Small intestine (tissue), 7 donors: ENCODE measurements at regions not wholly inside any gene's neighbourhood (a gene's known extent, or its start where the extent isn't known, plus 50 kb on each side); places are given as distances from the start of the nearest gene placed in this dataset.

Experiments used
- DNase-seq, 2 donors: peaks; one replicate each; pipeline versions ENCODE4 v3.0.0 to v3.0.0-alpha.2; 2013
- FAIRE-seq: peaks from 2 replicates; lab custom pipeline; 2012; peaks lifted over from hg19 to GRCh38; lab: Jason Lieb, UNC
- H3K27ac ChIP-seq, 3 donors: one replicate each; pipeline ENCODE4 v1.5.1; 2013; ENCODE audit warnings: low read length in 2 of 3, mild to moderate bottlenecking in 2 of 3, control low read depth in 1 of 3, inconsistent platforms in 1 of 3, low read depth in 1 of 3, moderate library complexity in 1 of 3
- H3K27me3 ChIP-seq, 3 donors: one replicate each; pipeline ENCODE4 v1.6.1; 2013; ENCODE audit warnings: low read length in 3 of 3, inconsistent platforms in 1 of 3; ENCODE audit not compliant: control insufficient read depth in 3 of 3, insufficient read depth in 3 of 3
- H3K36me3 ChIP-seq, 3 donors: one replicate each; pipeline ENCODE4 v1.6.1; 2013; ENCODE audit warnings: low read length in 3 of 3, inconsistent platforms in 1 of 3, low read depth in 1 of 3, mild to moderate bottlenecking in 1 of 3, moderate library complexity in 1 of 3; ENCODE audit not compliant: control insufficient read depth in 3 of 3, insufficient read depth in 2 of 3
- H3K4me1 ChIP-seq, 3 donors: one replicate each; pipeline ENCODE4 v1.6.1; 2013; ENCODE audit warnings: low read length in 2 of 3, inconsistent platforms in 1 of 3, low read depth in 1 of 3, mild to moderate bottlenecking in 1 of 3, moderate library complexity in 1 of 3; ENCODE audit not compliant: control insufficient read depth in 3 of 3, insufficient read depth in 2 of 3
- H3K4me3 ChIP-seq, 3 donors: one replicate each; pipeline ENCODE4 v1.5.1; 2013; ENCODE audit warnings: low read length in 3 of 3, control low read depth in 1 of 3, inconsistent platforms in 1 of 3, low read depth in 1 of 3, mild to moderate bottlenecking in 1 of 3, moderate library complexity in 1 of 3
- H3K9me3 ChIP-seq, 2 donors: one replicate each; pipeline ENCODE4 v1.6.1; 2013; ENCODE audit warnings: low read depth in 1 of 2, low read length in 1 of 2; ENCODE audit not compliant: control insufficient read depth in 2 of 2, insufficient read depth in 1 of 2
- WGBS, 3 donors: extraction: QIAGEN DNeasy Blood & Tissue Kit; methylation state at CpG; one replicate each; pipeline ENCODE4 v1.1.7; 2013; 5-methylcytosine and 5-hydroxymethylcytosine counted together
- donor health status: healthy with polysubstance abuse.
- donor health status: control.
- donor health status: control.
- donor health status: Bipolar disorder and iron deficiency.
- donor health status: healthy.

DNA sequence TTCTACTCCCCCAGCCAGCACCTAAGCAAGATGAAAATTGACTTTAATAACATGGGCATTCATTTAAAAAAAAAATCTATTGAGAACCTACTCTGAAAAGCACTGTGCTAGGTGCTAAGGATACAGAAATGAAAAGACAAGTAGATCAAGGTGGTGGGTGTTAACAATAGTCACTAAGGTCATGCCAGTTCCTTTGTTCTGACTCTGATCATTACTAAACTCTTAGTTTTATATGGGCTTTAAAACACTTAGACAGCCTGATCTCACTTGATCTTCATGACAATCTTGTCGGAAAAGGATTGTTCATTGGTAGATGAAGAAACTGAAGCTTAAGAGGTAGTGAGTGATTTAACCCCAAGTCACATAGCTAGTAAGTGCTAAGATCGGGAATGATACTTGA lies 285.7 kb upstream of the PRDM1 start:
- FAIRE-seq (no peak), DNase-seq (no peak)
- Histone ChIP-seq H3K9me3 (no peaks in the 10 kb centered on the region), H3K36me3 (no peaks in the 10 kb centered on the region), H3K27ac (no peak overlapping the region), H3K27me3 (no peaks in the 10 kb centered on the region), H3K4me3 (no peak overlapping the region), H3K4me1 (peaks cover 0 to 25% (median 4%) of the 10 kb centered on the region in 3 donors)
- 87 to 92% (median 89%) methylated on average over 2 of the region's 2 CpGs for WGBS, 3 donors

DNA sequence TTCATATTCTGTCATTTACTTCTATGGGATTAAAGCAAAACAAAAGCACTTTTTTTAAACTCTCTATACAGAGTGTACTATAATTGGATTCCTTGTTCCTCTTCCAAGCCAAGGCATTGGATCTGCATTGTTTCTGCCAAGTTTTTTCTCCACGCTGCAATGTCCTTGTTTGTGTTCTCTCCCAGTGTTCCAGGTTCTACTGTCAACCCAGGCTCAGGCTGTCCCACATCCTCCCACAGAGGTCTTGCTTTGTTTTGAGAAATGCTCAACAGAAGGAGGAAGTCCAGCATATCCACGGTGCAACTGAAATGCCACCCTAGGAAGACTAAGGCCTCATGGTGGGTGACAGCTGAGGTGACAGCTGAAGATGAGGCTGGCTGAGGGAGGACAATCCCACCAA lies 287.1 kb upstream of the PRDM1 start:
- H3K4me1 ChIP-seq = peaks cover 0 to 32% (median 4%) of the 10 kb centered on the region in 3 donors
- peak overlapping the region in 1 of 3 donors; percentile 71 for H3K27ac ChIP-seq
- no peaks in the 10 kb centered on the region for H3K9me3 ChIP-seq
- FAIRE-seq (no peak), DNase-seq (no peak)
- H3K36me3 ChIP-seq = no peaks in the 10 kb centered on the region
- H3K4me3 ChIP-seq = no peak overlapping the region
- 46 to 87% (median 79%) methylated on average over 2 of the region's 2 CpGs for WGBS, 3 donors
- H3K27me3 ChIP-seq = no peaks in the 10 kb centered on the region

DNA sequence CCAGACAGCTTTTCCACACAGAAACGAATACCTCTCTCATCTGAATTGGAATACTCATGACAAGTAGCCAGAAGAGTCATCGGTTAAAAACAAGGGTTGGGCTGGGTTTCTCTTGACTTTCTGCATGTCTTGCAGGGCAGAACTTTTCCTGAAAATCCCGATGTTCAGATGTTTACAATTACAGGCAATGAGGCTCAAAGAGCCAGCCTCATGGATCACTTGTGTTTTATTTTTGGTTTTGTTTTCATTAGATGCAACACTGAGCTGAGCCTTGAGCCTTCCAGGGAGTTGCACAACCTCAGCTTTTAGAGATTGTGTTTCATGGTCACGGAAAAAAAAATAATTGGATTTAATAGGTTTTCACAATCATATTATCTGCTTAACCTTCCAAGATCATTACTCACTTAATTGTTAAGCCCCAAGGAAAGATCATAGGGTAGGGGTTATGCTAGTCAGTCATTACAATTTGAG lies 288.1 kb upstream of the PRDM1 start:
- no peak for FAIRE-seq

DNA sequence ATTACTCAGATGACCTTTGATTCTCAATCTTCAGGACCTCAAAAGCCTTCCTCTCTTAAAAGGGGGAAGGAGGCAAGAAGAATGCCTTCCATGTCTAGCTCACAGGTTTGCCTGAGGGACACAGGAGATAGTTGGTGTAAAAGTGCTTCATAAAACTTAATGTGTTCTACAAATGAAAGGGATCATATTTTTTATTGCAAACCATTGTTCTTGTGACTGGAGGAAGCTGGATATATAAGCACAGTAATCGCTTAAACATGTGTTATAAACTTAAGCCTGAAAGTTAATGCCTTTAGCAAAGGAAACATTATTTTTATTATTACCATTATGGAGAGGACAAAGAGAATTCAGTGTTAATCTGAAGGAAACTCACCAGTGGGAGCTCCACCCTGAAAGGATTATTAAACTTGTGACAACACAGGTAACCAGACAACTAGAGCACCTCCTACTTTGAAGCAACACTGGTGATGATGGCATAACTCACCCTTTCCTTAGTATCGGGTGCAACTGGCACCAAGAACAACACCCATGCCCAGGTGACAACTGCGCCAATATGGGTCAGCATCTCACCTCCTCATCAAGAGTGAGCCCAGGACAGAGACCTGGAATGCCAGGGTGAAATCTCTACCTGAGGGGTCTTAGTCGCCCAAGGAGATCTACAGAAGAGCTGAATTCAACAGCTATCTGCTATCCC lies 288.7 kb upstream of the PRDM1 start:
- DNase-seq (no peak), FAIRE-seq (no peak)
- H3K36me3 ChIP-seq = no peaks in the 10 kb centered on the region
- H3K4me3 ChIP-seq = no peak overlapping the region
- peak overlapping the region in 1 of 3 donors; percentile 78 for H3K27ac ChIP-seq
- H3K9me3 ChIP-seq = no peaks in the 10 kb centered on the region
- H3K27me3 ChIP-seq = no peaks in the 10 kb centered on the region
- WGBS, 3 donors = 91 to 98% (median 97%) methylated on average over 4 of the region's 4 CpGs
- H3K4me1 ChIP-seq = peaks cover 2 to 46% (median 14%) of the 10 kb centered on the region in 3 donors

More for the DNA sequence above, 288.1 kb upstream of the PRDM1 start:
- DNase-seq = peak in 1 of 2 donors; percentile 33
- Histone ChIP-seq H3K27me3 (no peaks in the 10 kb centered on the region), H3K9me3 (no peaks in the 10 kb centered on the region), H3K36me3 (no peaks in the 10 kb centered on the region), H3K4me3 (no peak overlapping the region), H3K4me1 (peaks cover 0 to 41% (median 9%) of the 10 kb centered on the region in 3 donors), H3K27ac (peak overlapping the region in 1 of 3 donors; percentile 78)
- WGBS, 3 donors = 61 to 77% (median 73%) methylated on average over 4 of the region's 4 CpGs

DNA sequence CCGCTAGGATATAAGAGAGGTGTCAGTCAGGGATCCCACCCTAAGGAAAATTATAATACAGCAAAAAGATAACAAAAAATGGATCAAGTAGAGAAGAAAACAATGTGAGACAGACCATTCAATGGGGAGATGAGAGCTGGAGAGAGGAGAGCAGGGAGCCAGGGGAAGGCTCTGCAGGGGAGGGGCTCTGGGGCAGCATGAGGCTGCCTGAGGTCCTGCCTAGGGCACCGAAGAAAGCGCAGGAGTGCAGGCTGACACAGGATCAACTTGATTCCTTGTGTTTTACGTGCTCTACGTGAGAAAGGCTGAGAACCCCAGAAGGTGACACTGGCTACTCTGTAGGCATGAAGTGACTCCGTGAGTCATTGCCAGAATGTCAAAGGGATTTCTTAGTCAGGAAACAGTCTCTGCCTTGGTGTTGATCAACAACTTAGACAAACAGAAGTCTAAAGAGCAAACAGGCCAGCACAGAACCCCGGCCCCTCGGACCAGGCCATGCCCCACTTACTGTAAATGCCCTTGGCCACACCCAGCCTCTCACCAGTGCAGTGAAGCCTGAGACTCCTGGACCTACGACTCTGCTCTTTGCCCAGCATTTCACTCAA lies 290.1 kb upstream of the PRDM1 start:
- no peaks in the 10 kb centered on the region for H3K36me3 ChIP-seq
- DNase-seq (peak; percentile 48 to 73), FAIRE-seq (no peak)
- no peaks in the 10 kb centered on the region for H3K27me3 ChIP-seq
- peak overlapping the region in 2 of 3 donors; percentile 24 to 79 for H3K27ac ChIP-seq
- no peak overlapping the region for H3K4me3 ChIP-seq
- no peaks in the 10 kb centered on the region for H3K9me3 ChIP-seq
- WGBS, 3 donors = 57 to 80% (median 68%) methylated on average over 9 of the region's 9 CpGs
- H3K4me1 ChIP-seq = peaks cover 2 to 57% (median 19%) of the 10 kb centered on the region in 3 donors

DNA sequence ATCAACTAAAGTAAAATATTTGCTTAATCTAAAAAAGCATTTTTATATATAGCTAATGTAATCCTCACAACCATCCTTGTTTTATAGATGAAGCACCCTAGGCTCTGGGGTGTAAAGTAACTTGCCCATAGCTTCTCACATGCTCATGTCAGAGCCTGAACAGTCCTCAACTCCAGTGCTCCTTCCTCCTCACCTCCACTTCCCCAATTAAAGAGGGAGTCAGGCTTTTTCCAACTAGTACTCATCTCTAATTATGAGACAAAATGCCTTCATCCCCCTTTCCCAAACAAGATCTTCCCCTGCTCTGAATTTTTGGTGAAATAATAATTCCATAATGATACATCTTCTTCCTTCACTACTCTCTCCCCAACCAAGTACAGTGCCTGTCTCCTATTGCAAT lies 290.8 kb upstream of the PRDM1 start:
- Histone ChIP-seq H3K27ac (peak overlapping the region in 1 of 3 donors; percentile 79), H3K4me3 (no peak overlapping the region), H3K4me1 (peaks cover 2 to 60% (median 19%) of the 10 kb centered on the region in 3 donors), H3K27me3 (no peaks in the 10 kb centered on the region), H3K9me3 (no peaks in the 10 kb centered on the region), H3K36me3 (no peaks in the 10 kb centered on the region)
- FAIRE-seq (no peak), DNase-seq (no peak)

- WGBS, 3 donors = 73 to 77% (median 73%) methylated on average over 5 of the region's 5 CpGs
- no peak for FAIRE-seq
These were observed 291.3 kb upstream of the PRDM1 start for GRCh38 chr6:105794870-105795269.

DNA sequence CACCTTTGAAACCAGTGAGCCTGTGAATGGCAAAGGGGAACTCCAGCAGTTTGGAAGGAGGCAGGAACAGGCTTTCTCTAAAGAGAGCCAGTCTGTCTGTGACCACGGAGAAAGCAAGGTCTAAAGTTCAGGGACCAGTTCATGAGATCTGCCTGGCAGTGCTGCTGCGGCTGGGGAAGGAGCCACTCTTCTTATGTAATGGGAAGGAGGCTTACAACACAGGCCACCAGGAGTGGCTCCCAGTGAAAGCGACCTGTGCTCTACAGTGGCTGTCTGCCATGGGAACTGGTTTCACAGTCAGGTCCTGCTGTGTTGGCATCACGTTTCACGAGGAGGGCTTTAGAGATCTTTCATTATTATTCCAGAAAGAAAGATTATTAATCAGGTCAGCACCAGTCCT lies 291.9 kb upstream of the PRDM1 start:
- Histone ChIP-seq H3K36me3 (no peaks in the 10 kb centered on the region), H3K4me3 (no peak overlapping the region), H3K27ac (peak overlapping the region; percentile 3 to 79 (median 45)), H3K9me3 (no peaks in the 10 kb centered on the region), H3K4me1 (peaks cover 2 to 67% (median 19%) of the 10 kb centered on the region in 3 donors), H3K27me3 (no peaks in the 10 kb centered on the region)
- FAIRE-seq = no peak
- 7 to 34% (median 29%) methylated on average over 5 of the region's 5 CpGs for WGBS, 3 donors
- peak; percentile 90 to 93 for DNase-seq

More at GRCh38 chr6:105794870-105795269, 291.3 kb upstream of the PRDM1 start:
- H3K4me3 ChIP-seq = no peak overlapping the region
- H3K27me3 ChIP-seq = no peaks in the 10 kb centered on the region
- DNase-seq = no peak
- no peaks in the 10 kb centered on the region for H3K36me3 ChIP-seq
- H3K27ac ChIP-seq = peak overlapping the region in 2 of 3 donors; percentile 35 to 79
- H3K4me1 ChIP-seq = peaks cover 2 to 63% (median 19%) of the 10 kb centered on the region in 3 donors
- no peaks in the 10 kb centered on the region for H3K9me3 ChIP-seq
